ENCODE measurements at regions not wholly inside any gene's neighbourhood (a gene's known extent, or its start where the extent isn't known, plus 50 kb on each side); places are given as distances from the start of the nearest gene placed in this dataset.

DNA sequence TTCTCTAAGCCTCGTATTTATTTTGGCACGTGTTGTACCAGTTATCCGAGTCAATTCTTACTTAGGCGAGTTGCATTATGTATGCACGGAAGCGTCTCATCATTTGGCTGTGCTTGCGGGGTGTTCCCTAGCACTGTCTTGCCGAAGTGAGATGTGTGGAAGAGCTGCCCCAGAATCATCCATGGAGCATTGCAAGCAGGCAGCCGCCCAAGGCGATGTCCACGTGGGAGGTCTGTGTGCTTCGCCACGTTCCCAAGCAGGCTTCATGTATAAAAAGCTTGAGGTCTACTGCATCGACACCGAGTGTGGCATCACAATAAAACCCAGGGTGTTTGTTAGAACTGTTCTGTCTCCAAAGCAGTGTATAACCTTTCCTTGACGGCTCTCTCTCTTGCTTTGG, 849.9 kb downstream of the DCDC2C start:
- H3K4me3 ChIP-seq (replicated peaks in 1 of 2; ENCODE audit: low read depth in 2 of 2, low read length in 2 of 2), result no peak overlapping the region
- no peak for DNase-seq (ENCODE audit: low read depth in 2 of 2)
- TF ChIP-seq, protein P1, sequence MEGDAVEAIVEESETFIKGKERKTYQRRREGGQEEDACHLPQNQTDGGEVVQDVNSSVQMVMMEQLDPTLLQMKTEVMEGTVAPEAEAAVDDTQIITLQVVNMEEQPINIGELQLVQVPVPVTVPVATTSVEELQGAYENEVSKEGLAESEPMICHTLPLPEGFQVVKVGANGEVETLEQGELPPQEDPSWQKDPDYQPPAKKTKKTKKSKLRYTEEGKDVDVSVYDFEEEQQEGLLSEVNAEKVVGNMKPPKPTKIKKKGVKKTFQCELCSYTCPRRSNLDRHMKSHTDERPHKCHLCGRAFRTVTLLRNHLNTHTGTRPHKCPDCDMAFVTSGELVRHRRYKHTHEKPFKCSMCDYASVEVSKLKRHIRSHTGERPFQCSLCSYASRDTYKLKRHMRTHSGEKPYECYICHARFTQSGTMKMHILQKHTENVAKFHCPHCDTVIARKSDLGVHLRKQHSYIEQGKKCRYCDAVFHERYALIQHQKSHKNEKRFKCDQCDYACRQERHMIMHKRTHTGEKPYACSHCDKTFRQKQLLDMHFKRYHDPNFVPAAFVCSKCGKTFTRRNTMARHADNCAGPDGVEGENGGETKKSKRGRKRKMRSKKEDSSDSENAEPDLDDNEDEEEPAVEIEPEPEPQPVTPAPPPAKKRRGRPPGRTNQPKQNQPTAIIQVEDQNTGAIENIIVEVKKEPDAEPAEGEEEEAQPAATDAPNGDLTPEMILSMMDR (IDR thresholded peaks at IDR 0.05; ENCODE audit: low read depth, low read length), result no peak

GRCh38 chr2:4556135-4556896, 852.9 kb downstream of the DCDC2C start:
- TF ChIP-seq, protein P1 (IDR thresholded peaks at IDR 0.05; ENCODE audit: low read depth, low read length), result no peak
- DNase-seq (ENCODE audit: low read depth in 2 of 2), result no peak
- no peak overlapping the region for H3K4me3 ChIP-seq (replicated peaks in 1 of 2; ENCODE audit: low read depth in 2 of 2, low read length in 2 of 2)

DNA sequence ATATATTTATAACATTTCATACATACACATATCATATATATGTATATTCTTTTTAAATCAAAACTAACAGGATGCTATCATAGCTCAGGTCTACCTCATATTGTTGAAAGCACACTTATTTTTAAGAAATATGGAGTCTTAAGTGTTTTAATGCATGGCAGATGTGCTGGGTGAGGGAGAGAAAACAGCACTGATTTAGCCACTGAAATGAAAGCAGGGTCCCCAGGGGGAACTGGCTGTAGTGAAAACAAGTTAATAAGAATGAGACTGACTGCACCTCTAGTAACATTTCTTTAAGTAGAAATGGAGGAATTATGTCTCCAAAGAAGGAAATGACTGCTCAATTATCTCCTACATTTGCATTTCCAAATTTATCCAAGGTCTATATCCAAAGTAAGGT, 857.8 kb downstream of the DCDC2C start:
- no peak for DNase-seq (ENCODE audit: low read depth in 2 of 2)
- TF ChIP-seq, protein P1 (IDR thresholded peaks at IDR 0.05; ENCODE audit: low read depth, low read length), result no peak
- H3K4me3 ChIP-seq (replicated peaks in 1 of 2; ENCODE audit: low read depth in 2 of 2, low read length in 2 of 2), result no peak overlapping the region

- H3K4me3 ChIP-seq (replicated peaks in 1 of 2; ENCODE audit: low read depth in 2 of 2, low read length in 2 of 2), result no peak overlapping the region
- TF ChIP-seq, protein P1 (IDR thresholded peaks at IDR 0.05; ENCODE audit: low read depth, low read length), result no peak
- DNase-seq (ENCODE audit: low read depth in 2 of 2), result no peak
Measured at GRCh38 chr2:4576075-4576474, 872.7 kb downstream of the DCDC2C start.

- TF ChIP-seq, protein P1 (IDR thresholded peaks at IDR 0.05; ENCODE audit: low read depth, low read length), result no peak
- DNase-seq (ENCODE audit: low read depth in 2 of 2), result no peak
Measured at GRCh38 chr2:4579977-4580376, 876.6 kb downstream of the DCDC2C start.

GRCh38 chr2:4585057-4585635, 881.8 kb downstream of the DCDC2C start:
- no peak overlapping the region for H3K4me3 ChIP-seq (replicated peaks in 1 of 2; ENCODE audit: low read depth in 2 of 2, low read length in 2 of 2)
- TF ChIP-seq, protein P1 (IDR thresholded peaks at IDR 0.05; ENCODE audit: low read depth, low read length), result no peak
- DNase-seq (ENCODE audit: low read depth in 2 of 2), result no peak

More at GRCh38 chr2:4579977-4580376, 876.6 kb downstream of the DCDC2C start:
- no peak overlapping the region for H3K4me3 ChIP-seq (replicated peaks in 1 of 2; ENCODE audit: low read depth in 2 of 2, low read length in 2 of 2)

All from cardiac fibroblast (primary cell).